Breast epithelium (tissue), 4 donors: ENCODE measurements at regions not wholly inside any gene's neighbourhood (a gene's known extent, or its start where the extent isn't known, plus 50 kb on each side); places are given as distances from the start of the nearest gene placed in this dataset.

Experiments used
- DNase-seq, 2 donors: peaks; one replicate each; pipeline ENCODE4 v3.0.0-alpha.2; 2019; ENCODE audit warnings: low spot score in 2 of 2
- H3K27ac ChIP-seq, 2 donors: fragments of 200-600 bp; sonication (generic) in 1 of 2; one replicate each; pipeline ENCODE4 v1.5.1; 2016 to 2019; ENCODE audit warnings: mild to moderate bottlenecking in 1 of 2
- H3K27me3 ChIP-seq, 2 donors: fragments of 200-600 bp; sonication (generic) in 1 of 2; one replicate each; pipeline versions ENCODE4 v1.5.1 to v1.6.0; 2017 to 2019; ENCODE audit warnings: control low read depth in 1 of 2, mild to moderate bottlenecking in 1 of 2
- H3K36me3 ChIP-seq: fragments of 200-600 bp; one replicate; pipeline ENCODE4 v1.5.1; 2019
- H3K4me1 ChIP-seq, 2 donors: fragments of 200-600 bp; sonication (generic); one replicate each; pipeline ENCODE4 v1.5.1; 2016 to 2019; ENCODE audit warnings: control low read depth in 1 of 2
- H3K4me3 ChIP-seq, 3 donors: fragments of 200-600 bp; sonication (generic); 1 replicate in 2 of 3; 2 replicates in 1 of 3; pipeline ENCODE4 v1.5.1; 2016 to 2019; ENCODE audit warnings: mild to moderate bottlenecking in 3 of 3, moderate library complexity in 2 of 3
- H3K9me3 ChIP-seq, 2 donors: fragments of 200-600 bp; sonication (generic) in 1 of 2; one replicate each; pipeline ENCODE4 v1.5.1; 2016 to 2019; ENCODE audit warnings: control low read depth in 1 of 2
- CTCF ChIP-seq, 3 donors: fragments of 450-650 bp; IDR thresholded peaks; one replicate each; pipeline ENCODE4 v1.5.1; 2016 to 2017; ENCODE audit warnings: antibody characterized with exemption in 3 of 3, mild to moderate bottlenecking in 3 of 3, moderate library complexity in 3 of 3
- POLR2A ChIP-seq: fragments of 450-650 bp; IDR thresholded peaks from one replicate; pipeline ENCODE4 v1.6.1; 2016; ENCODE audit warnings: antibody characterized with exemption, mild to moderate bottlenecking, moderate library complexity
- POLR2AphosphoS5 ChIP-seq, 3 donors: sonication (generic); formaldehyde crosslinking; IDR thresholded peaks; one replicate each; pipeline ENCODE4 v1.6.1; 2017; ENCODE audit warnings: antibody characterized with exemption in 3 of 3
- intact Hi-C: fragments of 100-400 bp; cut with DNase I; formaldehyde crosslinking; loops from one replicate; pipeline ENCODE4 v1.15.1; 2023; ENCODE audit warnings: low total_unique reads

DNA sequence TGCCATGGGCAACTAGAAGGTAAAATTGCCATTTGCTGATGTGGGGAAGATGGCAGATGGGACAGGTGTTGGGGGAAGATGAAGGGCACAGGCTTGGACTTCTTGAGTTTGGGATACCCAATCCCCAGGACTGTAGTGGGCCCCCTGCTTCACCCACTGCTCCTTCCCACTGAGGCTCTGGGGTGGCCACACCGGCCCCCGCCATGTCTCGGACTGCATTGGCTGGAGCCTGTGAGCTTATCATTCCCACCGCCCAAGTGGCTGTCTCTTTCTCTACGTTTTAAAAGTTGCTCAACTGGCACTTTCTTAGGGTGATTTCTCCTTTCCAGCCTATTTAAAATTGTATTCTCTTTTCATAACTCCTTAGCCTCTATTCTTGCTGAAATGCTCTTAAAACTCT lies 730.0 kb upstream of the ADAMTS16 start:
- intact Hi-C loops, result no loop called here
- H3K27ac ChIP-seq, result no peak overlapping the region
- TF ChIP-seq POLR2AphosphoS5 (IDR thresholded peaks at IDR 0.05) (no peak), POLR2A (no peak), CTCF (IDR thresholded peaks at IDR 0.05) (no peak)
- DNase-seq, result no peak
- no peaks in the 10 kb centered on the region for H3K27me3 ChIP-seq
- H3K4me1 ChIP-seq, result no peaks in the 10 kb centered on the region
- H3K9me3 ChIP-seq, result no peaks in the 10 kb centered on the region
- H3K4me3 ChIP-seq, result no peak overlapping the region
- no peaks in the 10 kb centered on the region for H3K36me3 ChIP-seq

DNA sequence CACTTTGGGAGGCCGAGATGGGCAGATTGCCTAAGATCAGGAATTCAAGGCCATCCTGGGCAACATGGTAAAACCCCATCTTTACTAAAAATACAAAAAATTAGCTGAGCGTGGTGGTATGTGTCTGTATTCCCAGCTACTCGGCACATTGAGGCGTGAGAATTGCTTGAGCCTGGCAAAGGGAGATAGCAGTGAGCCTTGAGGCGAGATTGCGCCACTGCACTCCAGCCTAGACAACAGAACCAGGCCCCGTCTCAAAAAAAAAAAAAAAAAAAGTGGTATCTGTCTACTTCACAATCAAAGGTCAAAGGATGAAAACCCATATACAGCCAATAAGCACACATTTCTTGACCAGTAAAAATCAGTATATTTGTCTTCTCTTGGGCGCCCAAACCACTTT lies 728.5 kb upstream of the ADAMTS16 start:
- Histone ChIP-seq H3K4me1 (no peaks in the 10 kb centered on the region), H3K4me3 (no peak overlapping the region), H3K9me3 (no peaks in the 10 kb centered on the region), H3K27ac (no peak overlapping the region), H3K27me3 (no peaks in the 10 kb centered on the region), H3K36me3 (no peaks in the 10 kb centered on the region)
- DNase-seq, result no peak
- TF ChIP-seq POLR2AphosphoS5 (IDR thresholded peaks at IDR 0.05) (no peak), CTCF (IDR thresholded peaks at IDR 0.05) (no peak), POLR2A (no peak)
- intact Hi-C loops, result no loop called here

DNA sequence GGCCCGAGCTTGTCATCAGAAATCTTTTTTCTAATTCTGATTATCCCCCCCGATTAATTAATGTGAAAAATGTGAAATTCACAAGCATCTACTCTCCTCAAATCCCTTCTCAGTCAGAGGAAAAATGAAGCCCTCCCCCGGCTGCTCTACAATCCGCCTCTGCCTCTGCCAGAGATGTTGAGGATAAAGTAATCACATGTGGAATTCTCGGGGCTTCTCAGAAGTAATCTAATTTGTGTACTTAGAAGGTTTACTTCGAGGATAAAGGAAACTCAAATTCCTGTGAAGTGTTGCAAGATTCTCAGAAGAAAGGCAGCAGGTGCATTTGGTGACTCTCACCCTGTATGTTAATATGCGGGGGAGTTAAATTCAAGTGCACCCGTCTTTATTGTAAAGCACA lies 726.1 kb upstream of the ADAMTS16 start:
- Histone ChIP-seq H3K27ac (no peak overlapping the region), H3K4me1 (no peaks in the 10 kb centered on the region), H3K36me3 (no peaks in the 10 kb centered on the region), H3K27me3 (no peaks in the 10 kb centered on the region), H3K9me3 (no peaks in the 10 kb centered on the region), H3K4me3 (no peak overlapping the region)
- intact Hi-C loops, result no loop called here
- DNase-seq, result no peak
- TF ChIP-seq CTCF (IDR thresholded peaks at IDR 0.05) (no peak), POLR2A (no peak), POLR2AphosphoS5 (IDR thresholded peaks at IDR 0.05) (no peak)

DNA sequence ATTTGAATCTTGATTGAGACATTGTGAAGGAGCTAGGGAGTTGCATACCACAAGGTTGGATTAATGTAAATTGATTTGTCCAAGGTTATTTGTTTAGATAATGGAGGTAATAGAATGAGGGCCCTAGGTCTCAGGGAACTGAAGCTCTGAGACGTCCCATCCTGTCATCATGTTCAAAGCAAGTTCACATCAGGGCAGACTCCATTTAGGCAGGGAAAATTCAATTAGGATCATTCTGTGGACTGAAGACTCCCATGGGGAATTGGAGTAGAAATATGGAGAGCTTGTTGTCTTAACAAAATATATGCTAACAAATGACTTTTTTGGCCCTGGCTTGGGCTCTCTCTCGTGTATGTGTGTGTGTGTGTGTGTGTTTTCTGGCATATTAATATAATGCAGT lies 722.0 kb upstream of the ADAMTS16 start:
- H3K4me1 ChIP-seq, result no peaks in the 10 kb centered on the region
- H3K27me3 ChIP-seq, result no peaks in the 10 kb centered on the region
- TF ChIP-seq POLR2AphosphoS5 (IDR thresholded peaks at IDR 0.05) (no peak), POLR2A (no peak), CTCF (IDR thresholded peaks at IDR 0.05) (no peak)
- H3K27ac ChIP-seq, result no peak overlapping the region
- DNase-seq, result no peak
- intact Hi-C loops, result no loop called here
- H3K9me3 ChIP-seq, result no peaks in the 10 kb centered on the region
- no peak overlapping the region for H3K4me3 ChIP-seq
- no peaks in the 10 kb centered on the region for H3K36me3 ChIP-seq

- H3K36me3 ChIP-seq, result no peaks in the 10 kb centered on the region
- H3K27ac ChIP-seq, result no peak overlapping the region
- no peak for DNase-seq
- no peaks in the 10 kb centered on the region for H3K9me3 ChIP-seq
- no peak overlapping the region for H3K4me3 ChIP-seq
- TF ChIP-seq POLR2A (no peak), POLR2AphosphoS5 (IDR thresholded peaks at IDR 0.05) (no peak), CTCF (IDR thresholded peaks at IDR 0.05) (no peak)
- intact Hi-C loops, result no loop called here
- no peaks in the 10 kb centered on the region for H3K27me3 ChIP-seq
- H3K4me1 ChIP-seq, result no peaks in the 10 kb centered on the region
Observed at GRCh38 chr5:4419281-4419680, 720.8 kb upstream of the ADAMTS16 start.
